Glutamatergic neuron (in vitro differentiated cells): ENCODE measurements at regions not wholly inside any gene's neighbourhood (a gene's known extent, or its start where the extent isn't known, plus 50 kb on each side); places are given as distances from the start of the nearest gene placed in this dataset.

ENCODE experiments used
- DNase-seq: peaks from one replicate; pipeline ENCODE4 v3.0.0; 2022
- H3K27ac Mint-ChIP-seq: one replicate; pipeline ENCODE4 v1.8.0; 2020; ENCODE audit warnings: mild to moderate bottlenecking, mixed read lengths, inconsistent platforms; ENCODE audit not compliant: unreplicated experiment
- H3K27me3 Mint-ChIP-seq: one replicate; pipeline ENCODE4 v1.8.0; 2020; ENCODE audit warnings: mild to moderate bottlenecking, moderate library complexity, mixed read lengths, inconsistent platforms; ENCODE audit not compliant: unreplicated experiment
- H3K36me3 Mint-ChIP-seq: one replicate; pipeline ENCODE4 v1.8.0; 2020; ENCODE audit warnings: mild to moderate bottlenecking, mixed read lengths, inconsistent platforms; ENCODE audit not compliant: unreplicated experiment
- H3K4me1 Mint-ChIP-seq: one replicate; pipeline ENCODE4 v1.8.0; 2020; ENCODE audit warnings: mild to moderate bottlenecking, low read depth, mixed read lengths, inconsistent platforms; ENCODE audit not compliant: unreplicated experiment
- H3K4me3 Mint-ChIP-seq: one replicate; pipeline ENCODE4 v1.8.0; 2020; ENCODE audit warnings: mild to moderate bottlenecking, mixed read lengths, inconsistent platforms; ENCODE audit not compliant: unreplicated experiment
- H3K9me3 Mint-ChIP-seq: one replicate; pipeline ENCODE4 v1.8.0; 2020; ENCODE audit warnings: mild to moderate bottlenecking, moderate library complexity, mixed read lengths, inconsistent platforms; ENCODE audit not compliant: unreplicated experiment
- CTCF ChIP-seq: fragments of 200-600 bp; sonication (generic); IDR thresholded peaks from one replicate; pipeline ENCODE4 v1.5.0; 2021; ENCODE audit not compliant: partially characterized antibody, unreplicated experiment

GRCh38 chr5:53183880-53184279 is 74.3 kb upstream of the MOCS2 start:
- H3K27me3 Mint-ChIP-seq, result no peaks in the 10 kb centered on the region

GRCh38 chr5:53191548-53192165 is 82.1 kb upstream of the MOCS2 start:
- TF ChIP-seq CTCF, result no peak
- Mint-ChIP-seq H3K4me1 (no peaks in the 10 kb centered on the region), H3K9me3 (no peaks in the 10 kb centered on the region), H3K36me3 (no peaks in the 10 kb centered on the region), H3K27me3 (no peaks in the 10 kb centered on the region), H3K27ac (no peak overlapping the region), H3K4me3 (no peak overlapping the region)
- DNase-seq, result no peak

More at GRCh38 chr5:53183880-53184279, 74.3 kb upstream of the MOCS2 start:
- DNase-seq, result no peak
- no peaks in the 10 kb centered on the region for H3K9me3 Mint-ChIP-seq
- no peaks in the 10 kb centered on the region for H3K36me3 Mint-ChIP-seq
- no peaks in the 10 kb centered on the region for H3K4me1 Mint-ChIP-seq
- no peak overlapping the region for H3K4me3 Mint-ChIP-seq
- H3K27ac Mint-ChIP-seq, result no peak overlapping the region
- no peak for TF ChIP-seq CTCF

- no peak for DNase-seq
- Mint-ChIP-seq H3K27ac (no peak overlapping the region), H3K4me1 (no peaks in the 10 kb centered on the region), H3K36me3 (no peaks in the 10 kb centered on the region), H3K27me3 (no peaks in the 10 kb centered on the region), H3K4me3 (no peak overlapping the region), H3K9me3 (no peaks in the 10 kb centered on the region)
- TF ChIP-seq CTCF, result no peak
These were observed 84.5 kb upstream of the MOCS2 start for GRCh38 chr5:53194086-53194485.

GRCh38 chr5:53199882-53200281 is 90.3 kb upstream of the MOCS2 start:
- H3K36me3 Mint-ChIP-seq, result no peaks in the 10 kb centered on the region
- no peaks in the 10 kb centered on the region for H3K27me3 Mint-ChIP-seq
- no peak for TF ChIP-seq CTCF
- H3K4me3 Mint-ChIP-seq, result no peak overlapping the region
- H3K9me3 Mint-ChIP-seq, result no peaks in the 10 kb centered on the region
- no peaks in the 10 kb centered on the region for H3K4me1 Mint-ChIP-seq
- DNase-seq, result no peak
- H3K27ac Mint-ChIP-seq, result no peak overlapping the region

GRCh38 chr5:53200306-53200705 is 90.7 kb upstream of the MOCS2 start:
- Mint-ChIP-seq H3K9me3 (no peaks in the 10 kb centered on the region), H3K27ac (no peak overlapping the region), H3K27me3 (no peaks in the 10 kb centered on the region), H3K4me1 (no peaks in the 10 kb centered on the region), H3K4me3 (no peak overlapping the region), H3K36me3 (no peaks in the 10 kb centered on the region)
- no peak for TF ChIP-seq CTCF
- DNase-seq, result no peak
